SK-N-DZ (cell line): ENCODE measurements at regions not wholly inside any gene's neighbourhood (a gene's known extent, or its start where the extent isn't known, plus 50 kb on each side); places are given as distances from the start of the nearest gene placed in this dataset.
"Not testable (repeated sequence)": the region's sequence is repeated elsewhere in the genome, so short reads cannot be mapped to it uniquely, and the experiment has no call there.

Source experiments
- DNase-seq: peaks from one replicate; pipeline ENCODE4 v3.0.0-alpha.2; 2015; ENCODE audit warnings: low spot score

GRCh38 chr5:143533978-143534760 is 130.7 kb upstream of the NR3C1 start:
- no peak for DNase-seq

- no peak for DNase-seq
These were observed 130.0 kb upstream of the NR3C1 start for GRCh38 chr5:143533475-143533874.

DNA sequence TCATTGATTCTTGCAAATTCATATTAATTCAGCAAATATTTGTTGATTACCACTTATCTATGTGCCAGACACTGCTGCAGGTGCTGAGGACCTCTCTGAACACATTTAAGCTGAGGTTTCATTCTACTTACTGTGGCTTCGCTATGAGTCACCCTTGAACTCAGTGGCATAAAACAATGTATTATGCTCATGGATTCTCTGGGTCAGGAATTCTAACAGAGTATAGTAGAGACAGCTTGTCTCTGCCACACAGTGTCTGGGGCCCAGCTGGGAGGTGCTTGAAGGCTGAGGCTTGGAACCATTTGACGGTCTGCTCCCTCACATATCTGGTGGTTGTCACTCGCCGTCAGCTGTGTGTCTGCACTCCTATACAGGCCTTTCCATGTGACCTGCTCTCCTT is 124.3 kb upstream of the NR3C1 start:
- no peak for DNase-seq

DNA sequence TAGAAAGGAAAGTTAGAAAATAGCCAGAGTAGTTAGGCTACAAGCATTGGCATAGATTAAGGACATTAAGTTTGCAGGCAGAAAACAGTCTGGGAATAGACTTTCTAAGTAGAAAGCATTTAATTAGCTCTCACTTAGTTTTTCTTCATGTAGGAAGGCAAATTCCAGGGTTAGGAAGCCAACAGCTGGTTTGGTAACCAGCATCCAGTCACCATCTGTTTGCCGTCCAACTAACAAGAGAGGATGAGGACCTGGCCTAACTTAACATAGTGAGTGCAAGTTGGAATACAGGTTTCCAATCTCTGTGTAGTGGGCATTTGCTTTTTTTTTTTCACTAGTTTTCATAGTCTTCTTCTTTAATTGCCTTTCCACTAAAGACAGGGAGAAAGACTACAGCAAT is 121.7 kb upstream of the NR3C1 start:
- DNase-seq = no peak

- DNase-seq = no peak
These were observed 121.0 kb upstream of the NR3C1 start for GRCh38 chr5:143524338-143524945.

DNA sequence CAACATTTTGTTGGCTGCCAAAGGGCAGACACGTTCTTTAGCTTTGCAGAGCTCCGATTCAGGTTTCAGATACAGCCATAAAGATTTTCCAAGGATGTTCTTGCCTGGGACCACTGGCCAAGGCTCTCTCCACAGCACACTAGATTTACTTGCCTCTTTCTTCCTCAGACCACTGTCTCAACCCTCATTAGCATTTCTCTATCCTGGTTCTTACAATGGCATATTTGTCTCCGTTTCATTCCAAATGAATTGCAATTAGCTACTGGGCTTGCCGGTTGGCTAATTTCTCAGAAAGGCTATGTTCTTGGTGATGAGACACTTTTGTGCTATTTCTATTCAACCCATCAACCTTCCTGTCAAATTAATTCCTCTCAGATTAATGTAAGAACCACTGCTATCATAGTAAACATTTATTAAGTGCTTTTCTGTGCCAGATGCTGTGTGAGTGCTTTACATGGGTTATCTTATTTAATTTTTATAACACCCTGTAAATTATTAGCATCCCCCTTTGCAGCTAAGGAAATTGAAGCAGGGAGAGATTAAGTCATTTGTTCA is 118.4 kb upstream of the NR3C1 start:
- no peak for DNase-seq

GRCh38 chr5:143521141-143521540 is 117.7 kb upstream of the NR3C1 start:
- no peak for DNase-seq

GRCh38 chr5:143519215-143519614 is 115.7 kb upstream of the NR3C1 start:
- not testable (repeated sequence) for DNase-seq

DNA sequence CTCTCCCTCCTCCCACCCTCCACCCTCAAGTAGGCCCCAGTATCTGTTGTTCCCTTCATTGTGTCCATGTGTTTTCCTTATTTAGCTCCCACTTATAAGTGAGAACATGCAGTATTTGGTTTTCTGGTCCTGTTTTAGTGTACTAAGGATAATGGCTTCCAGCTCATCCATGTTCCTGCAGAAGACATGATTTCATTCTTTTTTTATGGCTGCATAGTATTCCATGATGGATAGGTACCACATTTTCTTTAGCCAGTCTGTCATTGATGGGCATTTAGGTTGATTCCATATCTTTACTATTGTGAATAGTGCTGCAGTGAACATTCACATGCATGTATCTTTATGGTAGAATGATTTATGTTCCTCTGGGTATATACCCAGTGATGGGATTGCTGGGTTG is 114.3 kb upstream of the NR3C1 start:
- DNase-seq = not testable (repeated sequence)

DNA sequence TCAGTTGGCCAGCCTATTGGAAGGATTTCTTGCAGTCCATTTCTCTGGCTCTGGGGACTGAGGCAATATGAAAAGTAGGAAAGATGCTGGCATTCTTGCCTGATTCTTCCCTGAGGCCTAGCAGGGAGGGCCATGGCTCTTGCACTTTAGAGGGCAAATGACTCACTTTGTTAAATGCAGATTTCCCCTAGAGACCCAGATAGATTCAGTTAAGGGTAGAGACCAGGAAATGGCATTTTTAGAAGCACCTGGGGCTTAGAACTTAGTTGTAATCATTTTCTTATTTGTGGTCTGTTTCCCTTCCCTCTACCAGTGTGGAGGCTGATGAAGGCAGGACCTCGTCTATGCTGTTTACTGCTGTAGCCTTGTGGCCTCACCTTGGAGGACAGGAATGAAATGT is 112.8 kb upstream of the NR3C1 start:
- DNase-seq = no peak

DNA sequence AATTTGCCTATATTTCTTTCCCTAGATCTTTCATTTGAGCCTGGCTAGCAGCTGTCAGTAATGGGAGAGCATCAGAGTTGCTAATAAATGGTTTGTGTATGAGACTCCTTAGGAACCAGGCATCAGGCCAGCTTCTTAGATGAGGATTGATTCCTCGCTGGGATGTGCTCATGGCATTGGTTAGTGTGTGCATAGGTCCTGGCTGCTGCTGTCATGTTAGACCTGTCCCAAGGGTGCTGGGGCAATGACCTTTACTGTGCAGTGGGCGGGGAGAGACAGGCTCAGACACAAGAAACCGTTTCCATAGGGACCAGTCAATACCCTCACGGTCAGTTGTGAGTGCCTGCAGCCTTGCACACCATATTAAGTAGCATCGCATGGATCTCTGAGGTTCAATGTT is 112.3 kb upstream of the NR3C1 start:
- no peak for DNase-seq

GRCh38 chr5:143514616-143515335 is 111.3 kb upstream of the NR3C1 start:
- no peak for DNase-seq

DNA sequence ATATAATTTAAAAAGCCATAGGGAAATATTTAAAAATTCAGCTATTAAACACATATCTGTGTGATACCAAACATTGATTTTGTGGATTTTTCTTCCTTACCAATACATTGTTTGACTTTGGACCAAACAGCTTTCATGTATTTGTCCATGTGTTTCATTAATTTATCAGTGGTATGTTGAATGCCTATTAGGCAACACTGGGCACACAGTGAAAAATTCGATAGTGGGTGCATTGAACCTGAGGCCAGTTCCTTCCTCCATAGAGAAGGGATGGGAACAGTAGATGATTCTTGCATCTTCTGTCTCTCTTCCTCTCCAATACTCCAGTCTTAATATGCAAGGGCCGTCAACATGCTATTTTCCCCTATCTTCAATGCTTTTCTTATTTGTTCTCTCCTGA is 110.2 kb upstream of the NR3C1 start:
- no peak for DNase-seq

- no peak for DNase-seq
These were observed 108.2 kb upstream of the NR3C1 start for GRCh38 chr5:143511736-143512135.

DNA sequence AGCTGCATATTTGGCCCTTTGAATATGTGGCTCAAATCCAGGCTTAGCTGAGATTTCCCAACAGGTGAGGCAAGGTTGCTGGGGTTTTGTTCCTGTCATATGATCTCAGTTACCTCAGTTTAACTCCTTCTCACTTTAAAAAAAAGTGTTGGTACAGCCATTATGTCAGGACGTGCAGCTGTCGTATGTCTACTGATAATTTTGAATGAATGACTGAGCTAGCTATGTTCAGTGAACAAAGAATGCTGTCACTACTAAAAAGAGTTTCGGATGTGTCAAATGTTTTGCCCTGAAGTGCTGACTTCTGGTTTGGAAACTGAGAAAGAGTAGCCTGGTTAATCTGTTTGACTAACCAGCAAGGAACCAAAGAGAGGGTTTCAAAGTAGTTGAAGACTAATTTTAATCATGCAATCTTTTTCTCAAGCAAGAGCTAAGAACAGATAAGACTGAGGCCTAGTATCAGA is 106.3 kb upstream of the NR3C1 start:
- DNase-seq = no peak

GRCh38 chr5:143506836-143507552 is 103.5 kb upstream of the NR3C1 start:
- no peak for DNase-seq

DNA sequence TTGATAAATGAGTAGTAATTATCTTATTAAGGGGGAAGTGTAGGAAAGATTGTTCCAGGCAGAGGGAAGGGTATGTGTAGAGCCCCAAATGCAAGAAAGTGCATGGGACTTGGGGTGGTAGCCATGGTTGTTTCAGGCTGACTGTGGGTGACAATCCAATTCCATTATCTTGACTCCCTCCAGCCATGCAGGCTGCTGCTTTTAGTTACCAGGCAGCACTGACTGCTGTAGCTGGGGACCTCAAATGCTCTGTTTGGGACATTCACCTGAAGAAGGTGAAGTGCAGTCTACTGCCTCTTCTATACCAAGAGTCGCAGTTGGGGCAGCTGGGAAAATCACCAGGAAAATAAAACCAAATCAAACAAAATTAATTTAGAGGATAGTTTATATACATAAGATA is 102.4 kb upstream of the NR3C1 start:
- no peak for DNase-seq

DNA sequence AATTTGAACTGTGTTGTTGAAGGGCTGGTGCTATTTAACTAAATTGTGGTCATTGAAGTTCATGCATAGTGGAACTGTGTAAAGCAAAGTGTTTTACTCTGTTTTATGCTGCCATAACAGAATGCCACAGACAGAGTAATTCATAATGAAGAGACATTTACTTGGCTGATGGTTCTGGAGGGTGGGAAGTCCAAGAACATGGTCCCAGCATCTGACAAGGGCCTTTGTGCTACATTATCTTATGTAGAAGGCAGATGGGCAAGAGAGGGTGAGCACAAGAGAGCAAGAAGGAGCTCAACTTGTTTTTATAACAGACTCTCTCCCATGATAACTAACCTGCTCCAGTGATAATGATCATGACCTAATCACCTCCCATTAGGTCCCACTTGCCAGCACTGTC is 101.9 kb upstream of the NR3C1 start:
- DNase-seq = no peak

GRCh38 chr5:143501310-143502044 is 98.0 kb upstream of the NR3C1 start:
- no peak for DNase-seq

- DNase-seq = no peak
These were observed 96.1 kb upstream of the NR3C1 start for GRCh38 chr5:143499480-143500114.

DNA sequence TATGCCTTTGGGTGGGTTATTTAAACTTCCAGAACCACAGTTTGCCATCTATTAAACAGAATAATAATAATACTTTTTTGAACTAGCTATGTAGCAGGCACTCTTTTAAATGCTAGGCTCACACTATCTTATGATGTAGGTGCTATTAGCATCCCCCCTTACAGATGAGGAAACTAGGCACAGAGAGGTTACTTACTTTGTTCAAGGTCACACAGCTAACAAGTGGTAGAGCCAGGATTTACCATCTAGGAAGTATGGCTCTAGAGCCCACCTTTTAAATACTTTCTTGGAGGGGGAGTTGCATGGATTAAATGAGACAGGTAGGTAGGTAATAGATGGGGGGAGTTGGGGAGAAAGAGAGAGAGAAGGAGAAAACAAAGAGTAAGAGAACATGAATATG is 95.3 kb upstream of the NR3C1 start:
- DNase-seq = no peak
